NCI-H1930 (cell line): ENCODE measurements at regions not wholly inside any gene's neighbourhood (a gene's known extent, or its start where the extent isn't known, plus 50 kb on each side); places are given as distances from the start of the nearest gene placed in this dataset.
A peak's percentile ranks its signal among the peaks of the same experiment; 100 is the strongest.

Experiments used
- DNase-seq, 2 experiments: peaks; one replicate each; lab custom pipeline; 2025; lab: John Stamatoyannopoulos, UW

DNA sequence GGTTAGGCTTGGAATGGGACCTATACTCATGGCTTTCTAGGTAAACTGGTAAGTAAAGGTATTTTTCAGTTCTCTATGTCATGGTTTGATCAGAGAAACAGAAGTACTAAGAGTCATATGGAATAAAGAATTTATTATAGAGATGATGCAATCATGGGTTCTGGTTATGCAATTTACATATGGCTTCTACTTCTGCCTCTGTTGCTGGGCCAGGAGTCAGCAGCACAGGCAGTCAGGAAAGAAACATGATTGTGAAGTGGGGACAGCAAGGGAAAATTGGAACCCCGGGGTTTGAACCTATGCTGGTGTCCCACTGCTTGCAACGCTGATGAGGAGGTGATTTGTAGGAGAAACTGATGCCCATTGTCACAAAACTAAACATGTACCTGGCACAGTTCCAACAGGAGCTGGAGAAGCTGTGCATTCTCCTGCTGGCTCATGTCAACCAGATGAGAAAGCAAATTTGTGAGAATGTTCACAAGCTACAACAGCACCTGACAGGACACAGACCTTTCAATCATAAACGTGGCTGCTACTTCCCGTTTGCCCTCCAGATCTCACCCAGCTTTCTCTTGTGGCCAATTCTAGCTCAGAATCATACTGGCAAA lies 887.1 kb downstream of the TFAP2A start:
- no peak for DNase-seq

DNA sequence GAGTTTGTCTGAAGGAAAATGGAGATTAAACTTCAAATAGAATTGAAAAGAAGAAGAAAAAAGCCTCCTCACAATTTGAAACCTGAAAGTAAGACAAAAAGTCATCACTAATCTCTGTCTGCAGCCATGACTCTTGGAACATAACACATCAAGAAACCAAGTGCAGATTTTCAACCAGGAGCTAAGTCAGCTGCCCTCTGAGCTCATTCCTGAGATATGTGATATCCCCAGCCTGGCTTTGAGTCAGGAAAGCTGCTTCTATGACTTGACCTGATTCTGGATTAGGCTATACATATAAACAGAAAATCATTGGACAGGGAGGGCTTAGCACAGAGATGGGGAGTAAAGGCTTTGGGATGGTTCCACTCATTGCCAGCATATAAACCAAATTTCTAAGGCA lies 891.4 kb downstream of the TFAP2A start:
- DNase-seq = no peak

DNA sequence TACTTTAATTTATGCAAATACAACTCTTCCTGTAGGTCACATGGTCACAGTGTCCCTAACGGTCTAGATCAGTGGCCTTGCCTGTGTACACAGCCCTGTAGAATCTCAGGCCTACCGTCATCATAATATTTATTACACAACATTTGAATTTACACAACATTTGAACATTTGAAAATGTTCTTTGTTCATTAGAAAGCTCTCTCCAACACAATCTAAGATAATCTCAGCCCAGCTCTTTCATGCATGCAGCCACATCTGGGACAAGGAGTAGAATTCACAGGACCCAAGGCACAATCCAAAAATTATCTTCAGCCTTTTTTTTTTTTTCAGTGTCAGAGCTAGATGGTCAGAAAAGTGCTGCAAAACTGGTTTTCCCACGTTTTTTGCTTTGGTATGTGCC lies 892.8 kb downstream of the TFAP2A start:
- DNase-seq = no peak

DNA sequence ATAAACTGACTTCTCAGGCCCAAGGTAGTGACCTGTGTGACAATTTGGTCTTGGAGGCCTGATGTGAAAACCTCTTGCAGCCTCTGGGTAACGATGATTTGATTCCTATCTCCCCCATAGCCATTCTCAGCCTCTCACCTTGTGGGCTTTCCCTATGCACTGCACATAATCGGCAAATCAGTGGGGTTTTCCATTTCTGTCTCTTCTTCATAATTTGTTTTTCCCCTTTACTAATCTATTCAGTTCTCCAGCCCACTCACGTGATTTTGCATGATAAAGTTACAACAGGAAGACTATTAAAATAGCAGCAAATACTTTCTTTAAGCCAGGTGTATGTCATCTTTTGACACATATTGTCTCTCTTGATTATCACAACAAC lies 893.7 kb downstream of the TFAP2A start:
- DNase-seq = no peak

DNA sequence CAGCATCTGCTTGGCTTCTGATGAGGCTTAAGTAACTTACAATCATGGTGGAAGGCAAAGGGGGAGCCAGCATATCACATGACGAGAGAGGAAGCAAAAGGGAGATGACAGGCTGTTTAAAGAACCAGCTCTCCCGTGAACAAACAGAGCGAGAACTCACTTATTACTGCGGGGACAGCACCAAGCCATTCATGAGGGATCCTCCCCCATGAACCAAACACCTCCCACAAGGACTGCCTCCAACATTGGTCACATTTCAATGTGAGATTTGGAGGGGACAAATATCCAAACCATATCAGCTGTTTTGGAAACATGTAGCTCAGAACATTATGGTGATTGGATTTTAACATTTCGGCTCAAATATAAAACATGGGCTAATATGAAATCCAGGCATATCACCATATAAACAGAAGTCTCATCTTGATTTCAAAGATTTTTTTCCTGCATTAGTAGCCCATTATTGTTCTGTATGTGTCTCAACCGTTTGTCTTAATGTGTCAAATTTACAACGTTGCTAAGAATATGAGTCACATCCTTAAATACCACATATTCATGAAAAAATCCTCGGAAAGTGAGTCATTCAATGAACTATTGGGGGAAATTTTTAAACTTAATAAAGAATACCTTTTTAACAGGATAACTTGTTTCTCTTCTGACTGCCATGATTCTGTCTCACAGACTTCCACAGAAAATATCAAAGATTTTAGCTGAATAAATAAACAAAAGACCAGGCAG lies 894.3 kb downstream of the TFAP2A start:
- DNase-seq = no peak

DNA sequence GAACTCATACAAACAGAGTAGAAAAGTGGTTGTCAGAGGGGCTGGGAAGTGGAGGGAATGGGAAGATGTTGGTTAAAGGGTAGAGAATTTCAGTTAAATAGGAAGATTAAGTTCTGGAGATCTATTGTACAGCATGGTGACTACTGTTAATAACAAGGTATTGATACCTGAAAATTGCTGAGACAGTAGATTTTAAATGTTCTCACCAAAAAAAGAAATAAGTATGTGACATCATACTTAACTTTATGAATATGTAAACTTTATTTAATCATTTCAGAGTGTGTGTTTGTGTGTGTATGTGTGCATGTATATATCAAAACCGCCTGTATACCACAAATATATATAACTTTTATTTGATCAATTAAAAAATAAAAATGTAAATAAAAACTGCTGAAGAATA lies 896.4 kb downstream of the TFAP2A start:
- DNase-seq = no peak

DNA sequence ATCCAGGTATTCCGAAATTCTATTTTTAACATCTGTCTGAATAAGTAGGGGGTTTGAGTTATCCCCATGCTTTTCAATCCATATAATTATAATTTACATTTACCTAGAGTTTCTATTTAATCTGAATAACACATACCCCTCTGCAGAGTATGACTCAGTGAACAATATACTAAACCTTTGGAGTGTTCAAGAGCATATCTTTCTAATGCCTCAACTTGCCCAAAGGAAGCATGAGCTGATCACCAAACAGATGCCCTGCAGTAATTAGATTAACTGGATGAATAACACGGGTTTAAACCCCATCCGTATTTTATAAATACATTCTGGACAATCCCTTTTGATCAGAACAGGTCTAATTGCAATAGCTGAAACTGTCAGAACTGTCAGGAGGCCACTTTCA lies 897.1 kb downstream of the TFAP2A start:
- DNase-seq = no peak

DNA sequence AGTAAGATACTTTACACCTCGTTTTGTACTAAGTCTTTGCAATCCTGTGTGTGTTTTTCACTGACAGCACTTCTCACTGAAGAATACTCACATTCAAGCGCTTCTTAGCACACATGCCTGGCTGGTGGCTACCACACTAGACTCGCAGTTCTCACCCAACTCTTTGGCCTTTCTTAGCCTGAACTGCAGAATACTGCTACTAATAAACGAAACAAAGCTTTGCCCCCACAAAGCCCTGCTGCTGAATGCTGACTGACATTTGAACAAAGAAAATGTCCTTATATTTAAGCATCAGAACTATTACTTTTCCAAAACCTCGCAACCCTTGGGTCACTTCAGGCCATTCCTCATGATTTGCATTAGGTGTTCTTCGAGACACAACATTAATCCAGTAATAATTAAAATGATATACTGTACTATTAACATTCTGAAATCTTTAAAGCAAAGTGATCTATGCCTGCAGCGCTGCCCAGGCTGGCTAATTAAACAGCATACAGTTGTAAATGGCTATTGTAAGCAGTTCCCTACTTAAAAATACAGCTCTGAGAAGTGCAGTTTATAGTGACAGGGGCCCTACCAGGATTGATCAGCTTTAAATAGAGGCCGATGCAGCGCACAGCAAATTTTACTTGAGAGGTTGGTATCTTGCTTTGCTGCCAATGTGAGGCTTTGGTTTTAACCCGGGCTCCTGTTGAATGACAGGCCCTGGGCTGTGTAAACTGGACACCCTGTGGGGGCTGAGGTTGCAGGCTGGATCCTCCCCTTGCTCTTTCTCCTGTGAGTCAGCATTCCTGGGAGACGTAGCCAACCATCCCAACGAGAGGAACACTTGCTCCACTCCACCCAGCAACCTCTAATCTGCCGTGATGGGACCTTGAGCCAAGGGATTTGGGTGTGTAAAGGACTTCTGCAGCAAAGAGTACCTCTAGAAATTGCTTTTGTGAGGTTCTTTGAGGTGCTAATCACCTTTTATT lies 899.0 kb downstream of the TFAP2A start:
- DNase-seq = no peak

DNA sequence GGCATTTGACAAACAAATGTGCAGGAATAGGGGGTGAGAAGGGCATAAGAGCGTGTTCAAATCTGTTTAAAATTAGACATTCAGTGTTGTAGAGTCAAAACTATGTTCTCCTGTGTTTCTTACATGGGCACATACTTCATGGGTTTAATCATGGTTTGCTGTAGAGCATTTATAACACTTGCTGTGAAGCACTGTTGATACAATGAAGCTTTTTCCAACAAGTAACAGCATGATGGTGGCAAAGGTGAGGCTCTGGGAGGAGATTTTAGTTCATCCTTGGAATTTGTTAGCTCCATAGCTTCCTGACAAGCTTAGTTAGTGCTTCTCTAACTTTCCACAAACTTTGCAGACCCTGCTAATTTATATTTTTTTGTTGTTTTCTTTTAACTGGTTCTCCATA lies 900.7 kb downstream of the TFAP2A start:
- DNase-seq = no peak

DNA sequence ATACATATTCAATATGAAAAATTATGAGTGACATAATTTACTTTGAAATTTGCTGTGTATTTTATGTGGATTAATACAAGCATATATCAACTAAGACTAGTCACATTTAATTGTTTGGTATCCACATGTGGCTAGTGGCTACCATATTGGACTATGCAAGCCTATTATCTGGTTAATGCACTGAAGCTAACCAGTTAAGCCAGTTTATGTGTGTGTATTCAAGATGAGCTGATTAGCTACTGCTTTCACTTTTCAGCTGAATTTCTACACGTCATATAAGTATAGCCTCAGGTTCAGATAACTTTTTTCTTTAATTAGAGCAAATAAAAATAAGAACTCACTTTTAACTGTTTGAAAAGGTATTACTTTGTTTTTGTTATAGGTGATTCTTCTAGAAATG lies 903.7 kb downstream of the TFAP2A start:
- no peak for DNase-seq

DNA sequence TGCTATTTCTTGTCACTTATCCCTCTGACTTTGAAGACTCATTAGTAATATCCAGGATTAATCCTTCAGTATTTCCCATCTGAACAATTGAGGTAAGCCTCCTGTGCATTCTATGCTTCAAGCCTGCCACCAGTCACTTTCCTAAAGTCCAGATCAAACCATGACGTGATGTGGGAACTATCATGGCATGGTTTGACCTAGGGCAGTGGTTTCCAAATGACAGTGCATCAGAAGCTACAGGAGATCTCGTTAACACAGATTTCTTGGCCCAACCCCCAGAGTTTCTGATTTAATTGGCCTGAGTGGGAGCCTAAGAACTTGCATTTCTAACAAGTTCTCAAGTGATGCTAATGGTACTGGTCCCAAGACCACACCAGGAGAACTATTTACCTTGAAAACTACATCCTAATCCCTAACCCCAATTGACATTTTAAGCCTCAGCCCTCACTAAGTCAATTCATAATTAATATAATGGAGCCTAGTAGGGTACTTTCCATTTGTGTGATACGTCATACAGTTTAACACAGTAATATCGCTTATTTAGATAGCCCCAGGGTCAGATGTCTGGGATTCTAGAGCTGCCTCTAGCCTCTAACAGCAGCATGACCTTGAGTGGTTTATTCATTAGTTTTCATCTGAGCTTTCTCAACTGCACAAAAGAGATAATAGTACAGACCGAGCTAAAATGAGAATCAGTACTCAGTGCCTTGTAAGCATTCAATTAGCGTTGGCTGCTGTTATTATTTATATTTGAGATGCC lies 907.6 kb downstream of the TFAP2A start:
- DNase-seq = no peak

DNA sequence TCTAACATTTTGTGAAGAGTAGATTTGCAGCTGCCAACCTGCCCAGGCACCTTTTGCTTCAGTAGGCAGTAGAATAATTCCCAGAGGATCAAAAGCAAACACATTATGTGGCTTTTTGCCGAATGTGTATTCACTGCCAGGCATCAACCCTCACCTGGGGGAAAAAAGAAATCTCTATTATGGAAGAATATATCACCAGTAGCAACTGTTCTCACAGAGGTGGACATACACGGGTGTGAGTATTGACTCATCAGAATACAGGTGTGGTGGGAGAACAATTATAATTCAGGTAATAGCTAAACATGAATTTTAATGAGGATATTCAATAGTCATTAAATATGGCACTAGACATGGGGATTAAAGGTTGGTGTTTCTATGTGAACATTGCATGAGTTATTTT lies 910.7 kb downstream of the TFAP2A start:
- DNase-seq = peak; percentile 55 to 78

DNA sequence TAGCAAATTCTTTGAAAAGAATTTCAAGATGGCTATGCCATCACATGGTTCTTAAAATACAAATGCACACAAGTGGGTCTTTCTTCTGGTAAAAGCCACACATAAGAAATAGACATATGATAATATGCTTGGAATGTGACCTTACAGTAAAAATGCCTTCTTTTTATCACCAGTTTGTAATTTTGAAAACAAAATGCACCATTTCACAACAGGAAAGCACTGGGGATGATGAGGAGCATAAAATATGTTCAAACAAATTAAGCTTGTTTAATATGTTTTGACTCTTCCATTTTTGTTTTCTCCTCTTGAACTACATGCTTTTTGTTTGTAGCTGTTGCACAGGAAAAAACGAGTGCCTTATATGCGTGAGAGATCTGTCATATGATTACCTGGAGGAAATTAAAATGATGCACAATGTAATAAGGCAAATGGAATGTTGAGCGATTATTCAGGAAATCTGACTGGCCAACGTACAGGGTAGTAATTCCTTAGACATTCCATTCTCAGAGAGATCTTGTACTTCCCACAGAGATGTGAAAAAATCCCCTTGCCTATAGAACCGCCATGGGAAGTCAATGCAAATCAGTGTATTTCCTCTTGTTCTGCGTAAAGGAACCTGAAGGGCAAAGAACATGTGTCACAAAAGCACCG lies 911.6 kb downstream of the TFAP2A start:
- DNase-seq = no peak

DNA sequence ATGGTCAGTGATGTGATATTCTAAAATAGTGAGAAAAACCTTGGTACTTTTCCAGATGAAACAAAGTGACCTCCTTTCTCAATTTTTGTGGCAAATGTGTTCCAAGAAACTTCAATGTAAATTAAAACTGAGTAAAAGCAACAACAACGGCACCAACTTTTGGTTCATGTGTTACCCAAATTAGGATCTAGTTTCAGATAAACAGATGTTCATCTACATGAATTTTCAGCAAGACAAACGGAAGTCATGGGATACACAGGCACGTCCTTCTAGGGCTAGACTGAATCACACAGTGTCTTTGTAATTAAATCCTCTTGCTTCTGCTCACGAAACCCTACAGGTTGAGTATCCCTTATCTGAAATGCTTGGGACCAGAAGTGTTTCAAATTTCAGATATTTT lies 915.2 kb downstream of the TFAP2A start:
- no peak for DNase-seq

DNA sequence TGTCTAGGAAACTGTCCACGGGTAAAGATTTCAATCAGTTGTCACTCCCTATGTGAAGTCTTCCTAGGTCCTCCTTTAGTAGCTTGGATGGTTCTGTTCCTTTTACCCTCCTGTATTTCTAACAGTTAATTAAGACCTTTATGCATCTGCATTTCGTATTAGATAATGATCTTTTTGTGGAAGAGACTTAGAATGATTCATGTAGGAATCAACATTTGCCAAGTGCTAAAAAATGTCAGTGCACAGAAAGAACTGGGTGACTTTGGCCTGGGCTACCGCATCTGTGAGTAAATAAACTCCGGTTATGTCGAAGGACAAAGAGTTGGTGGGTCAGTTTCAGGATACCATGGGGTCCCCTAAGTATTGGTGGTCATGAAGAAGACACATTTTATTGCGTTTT lies 918.0 kb downstream of the TFAP2A start:
- DNase-seq = no peak

DNA sequence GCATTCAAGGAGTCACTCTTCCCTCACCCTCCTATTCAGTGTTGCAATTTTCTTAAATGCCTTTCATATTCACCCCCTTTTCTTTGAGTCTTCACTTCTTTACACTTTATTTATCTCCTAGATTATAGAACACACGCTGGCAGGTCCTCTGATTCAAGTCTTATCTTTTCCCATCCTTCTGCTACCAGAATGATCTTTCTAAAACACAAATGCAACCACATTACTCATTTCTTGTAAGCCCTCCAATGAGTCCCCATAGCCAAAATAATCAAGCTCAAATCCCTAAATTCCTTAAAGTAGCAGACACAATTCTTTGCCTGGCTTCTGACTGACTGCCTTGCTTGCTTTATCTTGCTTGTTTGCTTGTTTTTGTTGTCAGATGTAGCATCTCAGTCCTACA lies 920.0 kb downstream of the TFAP2A start:
- no peak for DNase-seq

DNA sequence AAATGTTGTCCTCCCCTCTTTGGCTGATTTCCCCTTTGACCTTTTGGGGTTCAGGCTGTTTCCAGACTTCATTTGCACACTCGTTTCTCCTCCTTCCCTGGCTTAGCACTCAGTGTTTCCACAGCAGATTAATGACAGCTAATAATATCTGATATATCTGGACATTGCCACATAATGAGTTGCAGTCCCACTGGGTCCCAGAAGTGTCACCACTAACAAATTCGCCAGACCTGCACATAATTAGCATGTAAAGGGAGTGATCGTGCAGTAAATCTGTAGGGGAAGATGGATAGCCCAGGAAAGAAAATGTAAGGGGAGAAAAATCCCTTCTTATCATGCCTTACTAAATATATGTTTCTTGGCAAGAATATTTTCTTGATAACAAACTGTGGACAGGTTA lies 922.1 kb downstream of the TFAP2A start:
- DNase-seq = no peak

DNA sequence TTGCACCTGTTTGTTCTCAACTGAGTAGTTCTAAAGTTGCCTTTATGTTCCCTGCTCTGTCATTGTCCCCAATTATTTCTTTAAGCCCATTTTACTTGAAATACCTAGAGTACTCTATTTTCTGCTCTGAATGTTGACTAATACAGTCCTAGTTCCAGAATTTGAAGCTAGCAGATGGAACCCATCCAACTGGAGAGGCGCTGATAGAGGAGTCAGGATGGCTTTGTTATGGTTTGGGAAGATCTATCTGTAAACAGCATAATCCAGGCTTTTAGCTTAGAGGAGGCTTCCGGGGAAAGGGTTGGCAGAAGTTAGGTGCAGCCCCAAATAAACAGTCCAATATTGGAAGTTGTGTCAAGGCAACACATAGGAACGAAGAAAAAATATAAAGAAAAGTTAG lies 927.7 kb downstream of the TFAP2A start:
- no peak for DNase-seq

DNA sequence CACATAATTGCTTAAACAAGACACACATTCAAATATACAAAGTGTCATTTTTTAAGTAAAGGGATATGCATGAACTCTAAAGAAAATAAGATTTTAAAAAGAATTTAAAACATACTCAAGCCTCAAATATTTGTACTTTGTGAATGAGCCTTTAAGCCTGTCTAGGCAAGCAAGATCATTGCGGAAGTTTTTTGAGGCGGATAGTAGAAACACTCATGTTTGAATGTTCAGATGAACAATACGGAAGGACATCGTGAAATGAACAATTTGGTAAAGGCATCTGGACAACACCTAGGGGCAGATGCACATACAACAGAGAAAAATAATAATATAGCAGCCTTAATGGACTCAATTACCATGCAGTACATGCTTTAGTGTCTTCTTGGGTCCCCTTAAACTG lies 928.9 kb downstream of the TFAP2A start:
- DNase-seq = no peak

DNA sequence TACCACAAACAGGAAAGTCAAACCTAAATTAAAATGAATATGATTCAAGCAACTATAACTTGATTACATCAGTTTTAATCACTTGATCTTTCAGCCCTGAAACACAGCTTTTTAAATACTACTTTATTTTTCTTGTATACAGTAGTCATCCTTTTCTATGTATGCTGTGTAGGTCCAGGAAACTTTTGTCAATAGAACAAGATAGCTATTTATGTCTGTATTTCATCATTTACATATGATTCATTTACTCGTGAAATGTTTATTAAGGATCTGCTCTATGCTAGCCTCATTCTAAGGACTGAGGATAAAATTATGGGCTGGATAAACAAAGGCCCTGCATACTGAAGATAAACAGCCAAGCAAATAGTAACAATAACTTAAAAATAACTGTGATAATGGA lies 930.2 kb downstream of the TFAP2A start:
- DNase-seq = no peak

DNA sequence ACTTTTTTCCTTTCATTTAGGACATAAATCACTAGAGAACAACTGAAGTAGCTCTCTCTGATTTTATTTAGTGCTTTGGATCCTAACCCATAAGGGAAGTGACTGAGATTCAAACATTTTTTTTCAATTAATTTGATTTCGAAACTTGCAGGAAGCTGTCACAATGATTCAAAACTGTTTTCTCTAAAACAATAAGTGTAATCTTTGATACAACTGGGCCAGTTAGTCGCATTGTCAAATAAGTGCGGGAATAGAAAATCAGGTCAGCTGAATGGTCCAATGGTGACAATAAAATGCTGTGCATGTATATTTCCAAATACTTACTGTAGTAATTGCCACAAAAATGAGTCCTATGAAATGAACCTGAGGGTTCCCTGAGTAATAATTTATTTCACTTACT lies 930.8 kb downstream of the TFAP2A start:
- no peak for DNase-seq
